AG09319 (cell line): ENCODE measurements at regions not wholly inside any gene's neighbourhood (a gene's known extent, or its start where the extent isn't known, plus 50 kb on each side); places are given as distances from the start of the nearest gene placed in this dataset.

Source experiments
- DNase-seq: peaks from one replicate; pipeline ENCODE4 v3.0.0-alpha.2; 2010; ENCODE audit warnings: low read depth; ENCODE audit errors: extremely low read depth
- CTCF ChIP-seq: IDR thresholded peaks from 2 replicates; pipeline ENCODE4 v1.5.1; 2011; ENCODE audit warnings: low read depth, mild to moderate bottlenecking, inconsistent platforms, low read length, moderate library complexity

GRCh38 chr9:126017758-126018157, 270.6 kb downstream of the PBX3 start:
- no peak for TF ChIP-seq CTCF
- DNase-seq = no peak

GRCh38 chr9:126020836-126021235, 273.7 kb downstream of the PBX3 start:
- TF ChIP-seq CTCF = no peak
- DNase-seq = no peak

GRCh38 chr9:126023962-126024361, 276.8 kb downstream of the PBX3 start:
- no peak for TF ChIP-seq CTCF
- no peak for DNase-seq

- no peak for TF ChIP-seq CTCF
- DNase-seq = no peak
Observed at GRCh38 chr9:126024581-126025230, 277.5 kb downstream of the PBX3 start.

GRCh38 chr9:126025991-126026390, 278.8 kb downstream of the PBX3 start:
- TF ChIP-seq CTCF = no peak
- DNase-seq = no peak

- DNase-seq = no peak
- TF ChIP-seq CTCF = no peak
Observed at GRCh38 chr9:126027566-126027965, 280.4 kb downstream of the PBX3 start.

- no peak for TF ChIP-seq CTCF
- DNase-seq = no peak
Observed at GRCh38 chr9:126028746-126029145, 281.6 kb downstream of the PBX3 start.
